GM12878 (cell line): ENCODE measurements at regions not wholly inside any gene's neighbourhood (a gene's known extent, or its start where the extent isn't known, plus 50 kb on each side); places are given as distances from the start of the nearest gene placed in this dataset.

Experiments
- CTCF ChIP-seq, 3 experiments: IDR thresholded peaks in 2 of 3; conservative IDR thresholded peaks in 1 of 3; 2 replicates each; pipeline ENCODE4 v1.5.1; 2011; ENCODE audit warnings: low read depth in 3 of 3, low read length in 3 of 3, mild to moderate bottlenecking in 3 of 3, control low read depth in 2 of 3, moderate library complexity in 2 of 3, inconsistent platforms in 1 of 3, mixed read lengths in 1 of 3; ENCODE audit not compliant: control insufficient read depth in 2 of 3, insufficient read depth in 1 of 3; ENCODE audit errors: extremely low read depth in 1 of 3
- EGR1 ChIP-seq, 2 experiments: IDR thresholded peaks; 1 replicate in 1 of 2; 2 replicates in 1 of 2; pipeline ENCODE4 v1.6.1; 2011 to 2012; ENCODE audit warnings: low read depth in 2 of 2, low read length in 2 of 2, borderline replicate concordance in 1 of 2, mild to moderate bottlenecking in 1 of 2, moderate library complexity in 1 of 2
- ESRRA ChIP-seq: IDR thresholded peaks from 2 replicates; pipeline ENCODE4 v1.6.1; 2012; ENCODE audit warnings: mild to moderate bottlenecking, low read length, improper control_type of control experiment
- EZH2 ChIP-seq: IDR thresholded peaks from 2 replicates; pipeline ENCODE4 v1.6.1; 2012; ENCODE audit warnings: low read depth, mild to moderate bottlenecking, control low read depth, inconsistent platforms, low read length, borderline replicate concordance; ENCODE audit not compliant: control insufficient read depth
- FOXM1 ChIP-seq: IDR thresholded peaks from 2 replicates; pipeline ENCODE4 v1.6.1; 2012; ENCODE audit warnings: low read depth, mild to moderate bottlenecking, inconsistent platforms, low read length, moderate library complexity
- MAX ChIP-seq: IDR thresholded peaks from 2 replicates; pipeline ENCODE4 v1.6.1; 2012; ENCODE audit warnings: low read depth, low read length, improper control_type of control experiment
- MTA3 ChIP-seq: IDR thresholded peaks from 2 replicates; pipeline ENCODE4 v1.6.1; 2012; ENCODE audit warnings: low read length, inconsistent platforms, borderline replicate concordance
- PKNOX1 ChIP-seq: fragments of 450-650 bp; IDR thresholded peaks from 2 replicates; pipeline ENCODE4 v1.6.1; 2016; ENCODE audit warnings: mild to moderate bottlenecking
- POLR2AphosphoS5 ChIP-seq: IDR thresholded peaks from 2 replicates; pipeline ENCODE4 v1.6.1; 2011; ENCODE audit warnings: mild to moderate bottlenecking, low read length, inconsistent platforms
- YY1 ChIP-seq: IDR thresholded peaks from 2 replicates; pipeline ENCODE4 v1.6.1; 2011; ENCODE audit warnings: low read depth, mild to moderate bottlenecking, low read length
- ZNF622 ChIP-seq: fragments of 450-650 bp; IDR thresholded peaks from 2 replicates; pipeline ENCODE4 v1.6.1; 2017; ENCODE audit warnings: mild to moderate bottlenecking, inconsistent platforms

GRCh38 chr12:19819231-19819630 is 379.9 kb downstream of the AEBP2 start:
- TF ChIP-seq ZNF622, result no peak
- no peak for TF ChIP-seq CTCF (IDR thresholded peaks at IDR 0.05 in 2 of 3, conservative IDR thresholded peaks at IDR 0.05 in 1 of 3; ENCODE audit: control insufficient read depth in 2 of 3, extremely low read depth in 1 of 3, insufficient read depth in 1 of 3, low read depth in 3 of 3, low read length in 3 of 3)
- TF ChIP-seq POLR2AphosphoS5, result no peak
- TF ChIP-seq MTA3, result no peak
- TF ChIP-seq EZH2, result no peak
- no peak for TF ChIP-seq PKNOX1
- TF ChIP-seq EGR1 (IDR thresholded peaks at IDR 0.05; ENCODE audit: borderline replicate concordance in 1 of 2, low read depth in 2 of 2, low read length in 2 of 2), result no peak
- TF ChIP-seq FOXM1, result no peak
- TF ChIP-seq MAX, result no peak
- no peak for TF ChIP-seq YY1
- TF ChIP-seq ESRRA, result no peak
